KOPT-K1 (cell line): ENCODE measurements at regions not wholly inside any gene's neighbourhood (a gene's known extent, or its start where the extent isn't known, plus 50 kb on each side); places are given as distances from the start of the nearest gene placed in this dataset.
"Not testable (repeated sequence)": the region's sequence is repeated elsewhere in the genome, so short reads cannot be mapped to it uniquely, and the experiment has no call there.

Experiments
- H3K27ac ChIP-seq: fragments of 200-600 bp; sonication (generic); 2 replicates; pipeline ENCODE4 v1.5.1; 2016; ENCODE audit warnings: antibody characterized with exemption, mild to moderate bottlenecking, low read depth, low read length; ENCODE audit not compliant: poor library complexity, severe bottlenecking
- H3K36me3 ChIP-seq: fragments of 200-600 bp; sonication (generic); 2 replicates; pipeline ENCODE4 v1.5.1; 2017; ENCODE audit warnings: antibody characterized with exemption, mild to moderate bottlenecking, low read length, moderate library complexity; ENCODE audit not compliant: insufficient read depth
- H3K9me3 ChIP-seq: fragments of 200-600 bp; sonication (generic); 2 replicates; pipeline ENCODE4 v1.5.1; 2017; ENCODE audit warnings: antibody characterized with exemption, low read length, mild to moderate bottlenecking; ENCODE audit not compliant: insufficient read depth, poor library complexity, severe bottlenecking

- Histone ChIP-seq H3K36me3 (no peaks in the 10 kb centered on the region), H3K9me3 (no peaks in the 10 kb centered on the region), H3K27ac (no peak overlapping the region)
Measured at GRCh38 chr5:164475339-164475977, 970.0 kb downstream of the MAT2B start.

GRCh38 chr5:164481270-164481669 lies 975.9 kb downstream of the MAT2B start:
- Histone ChIP-seq H3K9me3 (no peaks in the 10 kb centered on the region), H3K36me3 (no peaks in the 10 kb centered on the region)

GRCh38 chr5:164482351-164482750 lies 976.9 kb downstream of the MAT2B start:
- no peaks in the 10 kb centered on the region for H3K36me3 ChIP-seq
- H3K9me3 ChIP-seq, result no peaks in the 10 kb centered on the region
- no peak overlapping the region for H3K27ac ChIP-seq

More at GRCh38 chr5:164481270-164481669, 975.9 kb downstream of the MAT2B start:
- H3K27ac ChIP-seq, result no peak overlapping the region

- H3K36me3 ChIP-seq, result no peaks in the 10 kb centered on the region
- no peaks in the 10 kb centered on the region for H3K9me3 ChIP-seq
Measured at GRCh38 chr5:164484948-164485347, 979.5 kb downstream of the MAT2B start.

GRCh38 chr5:164487939-164488338 lies 982.5 kb downstream of the MAT2B start:
- Histone ChIP-seq H3K27ac (no peak overlapping the region), H3K9me3 (no peaks in the 10 kb centered on the region), H3K36me3 (no peaks in the 10 kb centered on the region)

More at GRCh38 chr5:164484948-164485347, 979.5 kb downstream of the MAT2B start:
- no peak overlapping the region for H3K27ac ChIP-seq

- Histone ChIP-seq H3K9me3 (no peaks in the 10 kb centered on the region), H3K36me3 (no peaks in the 10 kb centered on the region), H3K27ac (no peak overlapping the region)
Measured at GRCh38 chr5:164497311-164498064, 992.1 kb downstream of the MAT2B start.

GRCh38 chr5:164498438-164498837 lies 993.0 kb downstream of the MAT2B start:
- Histone ChIP-seq H3K9me3 (no peaks in the 10 kb centered on the region), H3K36me3 (no peaks in the 10 kb centered on the region), H3K27ac (no peak overlapping the region)

- Histone ChIP-seq H3K9me3 (no peaks in the 10 kb centered on the region), H3K36me3 (no peaks in the 10 kb centered on the region), H3K27ac (no peak overlapping the region)
Measured at GRCh38 chr5:164500856-164501255, 995.4 kb downstream of the MAT2B start.

- Histone ChIP-seq H3K36me3 (no peaks in the 10 kb centered on the region), H3K9me3 (no peaks in the 10 kb centered on the region), H3K27ac (no peak overlapping the region)
Measured at GRCh38 chr5:164501344-164501743, 995.9 kb downstream of the MAT2B start.

- H3K36me3 ChIP-seq, result no peaks in the 10 kb centered on the region
- H3K9me3 ChIP-seq, result no peaks in the 10 kb centered on the region
- no peak overlapping the region for H3K27ac ChIP-seq
Measured at GRCh38 chr5:164504141-164504772, 998.8 kb downstream of the MAT2B start.

- H3K27ac ChIP-seq, result no peak overlapping the region
- H3K9me3 ChIP-seq, result no peaks in the 10 kb centered on the region
- H3K36me3 ChIP-seq, result no peaks in the 10 kb centered on the region
Measured at GRCh38 chr5:164505791-164506190, 1000.4 kb downstream of the MAT2B start.

GRCh38 chr5:164518067-164518740 lies 1012.8 kb downstream of the MAT2B start:
- H3K36me3 ChIP-seq, result no peaks in the 10 kb centered on the region
- H3K27ac ChIP-seq, result no peak overlapping the region
- no peaks in the 10 kb centered on the region for H3K9me3 ChIP-seq

- Histone ChIP-seq H3K36me3 (no peaks in the 10 kb centered on the region), H3K9me3 (no peaks in the 10 kb centered on the region), H3K27ac (no peak overlapping the region)
Measured at GRCh38 chr5:164518741-164519080, 1013.3 kb downstream of the MAT2B start.

- Histone ChIP-seq H3K27ac (no peak overlapping the region), H3K36me3 (no peaks in the 10 kb centered on the region), H3K9me3 (no peaks in the 10 kb centered on the region)
Measured at GRCh38 chr5:164532235-164532900, 1026.9 kb downstream of the MAT2B start.

GRCh38 chr5:164533426-164533825 lies 1028.0 kb downstream of the MAT2B start:
- H3K27ac ChIP-seq, H3K9me3 ChIP-seq, H3K36me3 ChIP-seq: not testable (repeated sequence)
